Astrocyte of the spinal cord (primary cell): ENCODE measurements at regions not wholly inside any gene's neighbourhood (a gene's known extent, or its start where the extent isn't known, plus 50 kb on each side); places are given as distances from the start of the nearest gene placed in this dataset.
A peak's percentile ranks its signal among the peaks of the same experiment; 100 is the strongest.

ENCODE experiments used
- DNase-seq: peaks from one replicate; pipeline ENCODE4 v3.0.0; 2011; ENCODE audit warnings: low read depth, low spot score
- H3K4me3 ChIP-seq: 2 replicates; pipeline ENCODE4 v1.5.1; 2011; ENCODE audit warnings: low read depth, mild to moderate bottlenecking, low read length, moderate library complexity
- in situ Hi-C: cut with HindIII; loops from 2 replicates; pipeline ENCODE4 v1.10.0; 2017; ENCODE audit warnings: low sequenced_read_pairs
- TF ChIP-seq, protein P1 (sequence below): IDR thresholded peaks from 2 replicates; pipeline ENCODE4 v1.5.1; 2012; ENCODE audit warnings: low read depth, mild to moderate bottlenecking, low read length, inconsistent platforms

DNA sequence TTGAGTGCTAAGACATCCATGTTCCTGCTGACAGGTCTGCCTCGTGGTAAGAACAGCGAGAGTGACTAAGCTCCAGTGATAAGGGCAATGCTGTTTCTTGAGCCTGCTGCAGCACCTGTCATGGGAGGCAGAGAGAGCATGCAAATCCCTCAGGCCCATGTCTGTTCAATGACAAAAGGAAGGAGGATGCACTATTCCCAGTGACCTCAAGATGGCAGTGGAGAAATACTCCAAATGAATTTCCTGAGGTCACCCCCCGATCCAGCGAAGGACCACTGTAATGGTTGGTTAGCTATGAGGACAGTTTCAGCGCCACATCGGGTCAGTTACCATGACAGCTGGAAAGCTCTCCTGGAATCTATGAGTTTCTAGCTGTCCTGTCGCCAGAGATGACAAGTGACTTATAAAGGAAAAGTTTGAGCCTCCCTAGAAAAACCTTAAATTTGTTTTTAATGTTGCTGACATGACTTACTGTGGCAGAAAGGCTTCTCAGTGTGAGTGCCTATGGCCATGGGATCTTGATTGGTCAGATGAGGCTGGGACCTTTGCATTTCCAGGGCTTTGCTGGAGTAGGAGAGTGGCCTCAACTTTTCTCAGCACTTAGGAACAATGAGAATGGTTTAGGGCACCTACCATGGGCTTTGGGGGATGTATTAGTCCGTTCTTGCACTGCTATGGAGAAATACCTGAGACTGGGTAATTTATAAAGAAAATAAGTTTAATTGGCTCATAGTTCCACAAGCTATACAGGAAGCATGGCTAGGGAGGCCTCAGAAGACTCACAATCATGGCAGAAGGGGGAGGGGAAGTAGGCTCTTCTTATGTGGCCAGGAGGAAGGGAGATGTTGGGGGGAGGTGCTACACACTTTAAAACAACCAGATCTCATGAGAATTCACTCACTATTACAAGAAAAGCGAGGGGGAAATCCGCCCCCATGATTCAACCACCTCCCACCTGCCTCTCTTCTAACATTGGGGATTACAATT lies 88.0 kb upstream of the TMEM260 start:
- in situ Hi-C loops = no loop called here
- peak; percentile 40 for DNase-seq
- H3K4me3 ChIP-seq = no peak overlapping the region
- TF ChIP-seq, protein P1, sequence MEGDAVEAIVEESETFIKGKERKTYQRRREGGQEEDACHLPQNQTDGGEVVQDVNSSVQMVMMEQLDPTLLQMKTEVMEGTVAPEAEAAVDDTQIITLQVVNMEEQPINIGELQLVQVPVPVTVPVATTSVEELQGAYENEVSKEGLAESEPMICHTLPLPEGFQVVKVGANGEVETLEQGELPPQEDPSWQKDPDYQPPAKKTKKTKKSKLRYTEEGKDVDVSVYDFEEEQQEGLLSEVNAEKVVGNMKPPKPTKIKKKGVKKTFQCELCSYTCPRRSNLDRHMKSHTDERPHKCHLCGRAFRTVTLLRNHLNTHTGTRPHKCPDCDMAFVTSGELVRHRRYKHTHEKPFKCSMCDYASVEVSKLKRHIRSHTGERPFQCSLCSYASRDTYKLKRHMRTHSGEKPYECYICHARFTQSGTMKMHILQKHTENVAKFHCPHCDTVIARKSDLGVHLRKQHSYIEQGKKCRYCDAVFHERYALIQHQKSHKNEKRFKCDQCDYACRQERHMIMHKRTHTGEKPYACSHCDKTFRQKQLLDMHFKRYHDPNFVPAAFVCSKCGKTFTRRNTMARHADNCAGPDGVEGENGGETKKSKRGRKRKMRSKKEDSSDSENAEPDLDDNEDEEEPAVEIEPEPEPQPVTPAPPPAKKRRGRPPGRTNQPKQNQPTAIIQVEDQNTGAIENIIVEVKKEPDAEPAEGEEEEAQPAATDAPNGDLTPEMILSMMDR = peak; percentile 84

DNA sequence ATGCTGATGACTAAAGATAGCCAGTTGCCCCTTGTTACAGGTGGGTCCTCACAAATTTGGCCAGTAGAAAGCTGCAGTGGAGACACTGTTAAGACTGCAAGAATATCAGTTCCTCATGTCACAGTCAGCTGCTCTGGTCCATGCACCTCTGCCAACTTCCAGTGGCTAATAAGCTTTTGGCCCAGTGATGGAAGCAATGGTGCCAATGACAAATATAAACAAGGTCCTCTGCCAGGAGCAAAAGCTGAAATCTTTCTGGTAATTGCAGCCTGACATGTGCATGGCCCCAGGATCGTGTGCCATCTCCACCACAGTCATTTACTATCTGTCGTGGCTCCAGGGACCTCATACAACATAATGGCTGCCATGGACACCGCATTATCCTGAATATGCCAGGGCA lies 85.4 kb upstream of the TMEM260 start:
- TF ChIP-seq, protein P1 = no peak
- in situ Hi-C loops = no loop called here
- no peak overlapping the region for H3K4me3 ChIP-seq
- no peak for DNase-seq

DNA sequence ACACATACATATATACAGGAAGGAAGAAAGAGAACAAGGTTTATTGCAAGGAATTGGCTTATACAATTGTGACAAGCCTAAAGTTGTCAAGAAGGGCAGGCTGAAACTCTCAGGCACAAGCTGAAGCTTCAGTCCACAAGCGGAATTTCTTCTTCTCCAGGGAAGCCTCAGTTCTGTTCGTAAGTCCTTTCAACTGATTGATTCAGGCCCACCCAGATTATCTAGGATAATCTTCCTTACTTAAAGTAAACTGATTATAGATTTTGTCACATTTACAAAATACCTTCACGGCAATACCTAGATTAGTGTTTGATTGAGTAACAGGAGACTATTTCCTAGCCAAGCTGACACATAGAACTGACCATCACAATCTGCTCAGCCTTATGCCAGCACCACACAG lies 81.5 kb upstream of the TMEM260 start:
- H3K4me3 ChIP-seq = no peak overlapping the region
- TF ChIP-seq, protein P1 = no peak
- no peak for DNase-seq
- in situ Hi-C loops = no loop called here

DNA sequence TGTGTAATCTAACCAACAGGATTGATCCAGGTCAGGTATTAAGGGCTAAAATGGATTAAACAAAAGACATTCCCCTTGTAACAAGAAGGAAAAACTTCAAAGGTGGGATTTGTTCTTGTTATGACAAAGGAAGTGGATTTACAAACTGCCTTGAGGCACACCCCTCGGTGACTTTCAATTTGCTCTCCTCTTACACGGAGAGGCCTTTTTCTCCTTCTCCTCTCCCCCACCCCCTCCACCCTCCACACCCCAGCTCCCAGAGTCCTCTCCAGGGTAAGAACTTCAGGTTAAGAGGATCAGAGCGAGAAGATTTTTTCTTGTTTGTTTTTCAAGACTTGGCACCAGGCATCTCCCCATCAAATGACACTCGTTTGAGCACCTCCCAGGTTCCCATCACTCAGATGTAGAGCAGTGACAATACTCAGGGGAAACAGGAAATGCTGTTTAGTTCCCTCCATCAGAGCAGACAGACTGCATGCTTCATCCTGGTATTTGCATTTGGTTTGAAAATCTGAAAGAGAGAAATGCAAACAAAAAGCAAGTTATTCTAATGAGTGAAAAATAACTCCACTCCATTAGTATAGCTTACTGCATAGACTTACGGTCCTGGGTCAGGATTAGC lies 77.6 kb upstream of the TMEM260 start:
- in situ Hi-C loops = no loop called here
- H3K4me3 ChIP-seq = no peak overlapping the region
- TF ChIP-seq, protein P1 = no peak
- DNase-seq = no peak

DNA sequence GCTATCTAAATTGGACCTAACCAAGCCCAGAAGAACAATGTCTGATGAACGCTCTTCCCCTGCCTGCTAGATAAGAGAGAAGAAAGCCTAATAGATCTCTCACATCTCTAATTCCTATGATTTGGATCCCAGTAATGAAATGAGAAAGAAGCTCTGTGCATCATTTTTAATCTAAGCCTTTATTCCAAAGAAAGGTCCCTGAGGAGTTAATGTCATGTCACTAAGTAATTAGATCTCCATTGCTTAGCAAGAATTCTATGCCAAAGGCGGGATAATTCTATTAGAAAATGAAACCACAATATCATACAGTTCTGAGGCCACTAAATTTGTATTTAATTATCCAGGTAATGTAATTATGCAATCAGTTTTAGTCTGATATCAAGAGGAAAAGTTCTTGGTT lies 74.2 kb upstream of the TMEM260 start:
- in situ Hi-C loops = no loop called here
- TF ChIP-seq, protein P1 = no peak

DNA sequence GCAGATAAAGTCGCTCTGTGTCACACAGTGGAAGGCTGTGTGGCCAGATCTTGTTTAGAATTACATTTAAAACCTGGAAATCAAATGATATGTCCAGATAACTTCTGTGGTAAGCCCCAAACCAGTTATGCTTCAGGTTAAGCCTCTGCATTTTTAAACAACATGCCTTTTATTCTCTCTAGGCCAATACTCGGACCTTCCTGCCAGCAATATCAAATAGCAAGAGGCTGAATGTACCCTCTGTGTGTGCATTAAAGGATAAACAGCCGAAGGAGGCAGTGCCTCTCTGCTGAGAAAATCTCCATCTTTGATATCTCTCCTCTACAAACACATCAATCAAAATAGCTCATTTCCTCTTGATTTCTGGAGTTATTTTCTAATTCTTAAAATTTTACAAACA lies 67.1 kb upstream of the TMEM260 start:
- TF ChIP-seq, protein P1 = no peak
- no peak overlapping the region for H3K4me3 ChIP-seq
- DNase-seq = no peak
- in situ Hi-C loops = no loop called here

More for the DNA sequence above, 74.2 kb upstream of the TMEM260 start:
- no peak overlapping the region for H3K4me3 ChIP-seq
- no peak for DNase-seq
